ENCODE measurements at regions not wholly inside any gene's neighbourhood (a gene's known extent, or its start where the extent isn't known, plus 50 kb on each side); places are given as distances from the start of the nearest gene placed in this dataset.
A peak's percentile ranks its signal among the peaks of the same experiment; 100 is the strongest.
"Not testable (repeated sequence)": the region's sequence is repeated elsewhere in the genome, so short reads cannot be mapped to it uniquely, and the experiment has no call there.

GRCh38 chr2:223169830-223170605 lies 118.0 kb downstream of the KCNE4 start:
- DNase-seq (ENCODE audit: extremely low read depth in 1 of 11, low read depth in 9 of 11, low spot score in 4 of 11): no peak

GRCh38 chr2:223176970-223177369 lies 125.0 kb downstream of the KCNE4 start:
- no peak for DNase-seq (ENCODE audit: extremely low read depth in 1 of 11, low read depth in 9 of 11, low spot score in 4 of 11)

- no peak for DNase-seq (ENCODE audit: extremely low read depth in 1 of 11, low read depth in 9 of 11, low spot score in 4 of 11)
Observed at GRCh38 chr2:223180463-223180862, 128.5 kb downstream of the KCNE4 start.

- DNase-seq (ENCODE audit: extremely low read depth in 1 of 11, low read depth in 9 of 11, low spot score in 4 of 11): no peak
Observed at GRCh38 chr2:223181561-223181960, 129.6 kb downstream of the KCNE4 start.

DNA sequence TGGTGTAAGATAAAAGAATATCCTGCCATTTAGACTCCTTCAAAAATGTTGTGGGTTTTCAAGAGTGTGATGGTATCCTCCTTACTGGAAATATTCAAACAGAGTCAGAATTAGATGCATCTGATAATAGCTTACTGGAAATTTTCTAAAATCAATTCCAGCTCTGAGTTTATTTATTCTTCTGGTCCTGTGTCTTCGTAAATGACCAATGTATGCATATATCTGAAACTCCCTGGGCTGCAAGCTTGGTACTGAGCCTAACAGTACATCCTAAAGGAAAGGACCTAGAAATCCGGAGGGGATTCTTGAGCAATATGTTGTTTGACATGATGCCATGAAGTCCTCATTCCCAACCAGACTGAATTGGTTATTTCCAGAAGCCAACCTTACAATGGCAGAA lies 130.4 kb downstream of the KCNE4 start:
- DNase-seq (ENCODE audit: extremely low read depth in 1 of 11, low read depth in 9 of 11, low spot score in 4 of 11): no peak

DNA sequence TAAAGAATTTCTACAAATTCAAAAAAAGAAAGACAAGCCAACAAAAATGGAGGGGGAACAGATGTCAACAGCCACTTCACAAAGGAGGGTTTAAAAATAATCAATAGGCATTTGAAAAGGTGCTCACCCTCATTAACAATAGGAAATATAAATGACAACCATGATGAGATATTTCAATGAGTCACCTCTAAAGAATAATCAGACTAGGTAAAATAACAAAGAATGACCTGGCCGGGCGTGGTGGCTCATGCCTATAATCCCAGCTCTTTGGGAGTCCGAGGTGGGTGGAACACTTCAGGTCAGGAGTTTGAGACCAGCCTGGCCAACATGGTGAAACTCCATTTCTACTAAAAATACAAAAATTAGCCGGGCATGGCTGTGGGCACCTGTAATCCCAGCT lies 133.6 kb downstream of the KCNE4 start:
- no peak for DNase-seq (ENCODE audit: extremely low read depth in 1 of 11, low read depth in 9 of 11, low spot score in 4 of 11)

DNA sequence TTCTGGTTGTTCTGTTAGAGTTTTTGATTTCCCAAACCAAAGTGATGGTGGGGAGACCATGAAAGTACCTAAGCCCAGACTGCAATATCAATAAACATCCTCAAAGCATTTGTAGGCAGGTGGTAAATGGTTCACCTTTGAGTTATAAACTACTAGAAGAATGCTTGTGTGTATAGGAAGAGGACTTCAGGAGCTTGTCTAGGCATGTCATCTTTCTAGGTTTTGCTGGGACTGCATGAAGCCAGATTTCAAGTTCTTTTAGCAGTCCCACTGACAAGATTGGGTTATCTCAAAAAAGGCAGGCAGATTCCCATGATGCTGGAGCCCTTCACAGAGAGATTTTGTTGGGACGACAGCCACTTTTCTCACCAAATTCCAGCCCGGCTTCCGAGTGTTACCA lies 135.3 kb downstream of the KCNE4 start:
- DNase-seq (ENCODE audit: extremely low read depth in 1 of 11, low read depth in 9 of 11, low spot score in 4 of 11): no peak

- DNase-seq (ENCODE audit: extremely low read depth in 1 of 11, low read depth in 9 of 11, low spot score in 4 of 11): not testable (repeated sequence)
Observed at GRCh38 chr2:223190561-223191206, 138.7 kb downstream of the KCNE4 start.

- no peak for DNase-seq (ENCODE audit: extremely low read depth in 1 of 11, low read depth in 9 of 11, low spot score in 4 of 11)
Observed at GRCh38 chr2:223196331-223196730, 144.3 kb downstream of the KCNE4 start.

DNA sequence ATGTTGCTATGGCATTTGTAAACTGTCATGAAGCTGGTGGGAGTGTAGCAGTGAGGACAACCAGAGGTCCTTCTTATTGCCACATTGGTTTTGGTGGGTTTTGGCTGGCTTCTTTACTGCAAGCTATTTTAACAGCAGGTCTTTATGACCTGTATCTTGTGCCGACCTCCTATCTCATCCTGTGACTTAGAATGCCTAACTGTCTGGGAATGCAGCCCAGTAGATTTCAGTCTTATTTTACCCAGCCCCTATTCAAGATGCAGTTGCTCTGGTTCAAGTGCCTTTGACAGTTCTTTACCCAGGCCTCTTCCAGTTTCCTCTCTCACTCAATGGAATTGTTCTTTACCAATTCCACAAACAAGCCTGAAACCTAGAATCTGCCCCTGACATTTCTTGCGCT lies 145.1 kb downstream of the KCNE4 start:
- no peak for DNase-seq (ENCODE audit: extremely low read depth in 1 of 11, low read depth in 9 of 11, low spot score in 4 of 11)

DNA sequence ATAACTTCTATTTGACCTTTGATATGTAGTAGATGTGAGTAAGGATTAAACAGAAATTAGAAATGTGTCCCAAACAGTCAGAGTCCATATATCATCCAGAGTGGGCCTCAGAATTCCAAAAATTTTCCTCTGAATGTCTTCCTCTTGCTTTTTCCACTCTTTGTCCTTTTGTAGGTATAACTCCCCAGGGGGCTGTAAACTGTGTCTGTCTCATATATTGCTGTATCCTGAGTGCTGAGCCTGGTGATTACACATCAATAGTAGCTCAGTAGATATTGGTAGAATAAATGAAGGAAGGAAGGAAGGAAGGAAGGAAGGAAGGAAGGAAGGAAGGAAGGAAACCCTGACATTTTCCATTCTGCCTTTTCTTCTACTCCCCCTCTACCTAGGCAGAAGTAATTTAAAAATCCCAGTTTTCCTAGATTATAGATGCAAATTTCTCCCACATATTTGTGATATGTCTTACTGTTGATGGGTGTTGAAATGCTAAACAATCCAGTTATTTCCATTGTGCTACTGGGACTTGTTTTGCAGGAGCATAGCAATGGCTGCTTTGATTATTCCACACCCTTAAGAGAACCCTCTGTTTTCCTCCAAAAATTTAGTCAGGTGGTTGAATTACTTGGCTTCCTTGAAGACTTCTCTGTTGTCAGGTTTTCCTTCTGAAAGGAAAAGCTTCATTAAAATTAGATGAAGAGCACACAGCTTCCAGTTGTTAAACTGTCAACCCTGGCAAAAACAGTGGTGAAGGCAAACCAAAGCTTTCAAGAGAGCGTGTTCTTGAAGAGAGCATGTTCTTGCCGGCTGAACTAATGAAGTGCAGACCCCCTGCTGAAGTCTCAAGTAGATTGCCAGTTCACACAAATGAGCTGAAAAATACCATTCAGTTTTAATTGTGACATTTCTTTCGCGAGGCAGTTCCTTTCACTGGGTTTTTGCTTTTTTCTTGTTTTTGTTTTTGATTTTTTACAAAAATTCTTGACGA lies 147.8 kb downstream of the KCNE4 start:
- no peak for DNase-seq (ENCODE audit: extremely low read depth in 1 of 11, low read depth in 9 of 11, low spot score in 4 of 11)

- DNase-seq (ENCODE audit: extremely low read depth in 1 of 11, low read depth in 9 of 11, low spot score in 4 of 11): no peak
Observed at GRCh38 chr2:223203971-223204929, 152.3 kb downstream of the KCNE4 start.

DNA sequence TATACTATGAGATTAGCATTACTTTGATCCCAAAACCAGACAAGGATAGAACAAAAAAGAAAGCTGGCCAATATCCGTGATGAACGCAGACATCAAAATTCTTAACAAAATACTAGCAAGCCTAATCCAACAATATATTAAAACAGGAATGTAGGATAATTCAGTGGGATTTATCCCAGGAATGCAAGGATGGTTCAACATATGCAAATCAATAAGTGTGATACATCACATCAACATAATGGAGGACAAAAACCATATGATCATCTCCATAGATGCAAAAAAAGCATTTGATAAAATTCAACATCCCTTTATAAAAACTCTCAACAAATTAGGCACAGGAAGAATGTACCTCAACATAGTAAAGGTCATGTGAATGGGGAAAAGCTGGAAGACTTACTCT lies 158.5 kb downstream of the KCNE4 start:
- no peak for DNase-seq (ENCODE audit: extremely low read depth in 1 of 11, low read depth in 9 of 11, low spot score in 4 of 11)

DNA sequence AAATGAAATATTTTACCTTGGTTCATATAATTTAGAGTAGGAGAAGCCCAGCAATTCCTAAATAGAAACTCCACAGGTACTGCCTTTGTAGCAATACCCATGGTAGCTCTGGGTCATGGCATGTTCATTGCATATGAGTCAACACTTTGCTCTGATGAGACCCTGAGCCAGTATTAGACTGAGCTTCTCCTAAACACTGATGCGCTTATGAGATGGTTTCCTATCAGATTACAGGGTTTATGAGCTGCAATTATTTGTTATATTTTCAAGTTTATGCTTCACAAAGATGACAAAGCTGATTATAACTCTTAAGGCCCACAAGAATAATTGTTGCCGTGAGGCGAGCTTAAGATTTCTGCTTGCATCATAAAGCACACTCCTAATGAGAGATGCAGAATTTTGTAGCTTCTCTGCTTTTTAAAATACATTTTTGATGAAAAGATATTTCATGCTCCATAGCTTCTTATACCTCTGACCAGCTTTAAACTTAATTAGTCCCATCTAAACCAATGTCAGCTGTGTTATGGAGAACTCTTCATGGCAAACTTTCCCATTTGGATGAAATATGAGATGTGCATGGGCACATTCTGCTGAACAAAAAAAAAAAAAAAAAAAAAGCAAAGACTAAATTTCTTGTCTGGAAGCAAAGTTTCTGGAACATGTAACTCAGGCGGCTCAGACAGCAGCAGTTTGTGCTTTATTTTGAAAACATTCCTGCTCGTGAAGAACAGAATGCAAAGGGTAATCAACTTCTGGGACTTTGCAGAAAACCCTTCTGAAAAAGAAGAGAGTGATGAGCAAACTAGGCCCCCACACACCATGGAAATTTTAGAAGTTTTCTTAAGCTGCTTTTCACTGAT lies 162.6 kb downstream of the KCNE4 start:
- DNase-seq (ENCODE audit: extremely low read depth in 1 of 11, low read depth in 9 of 11, low spot score in 4 of 11): peak in 2 of 11 donors; percentile 3 to 11

GRCh38 chr2:223215254-223215516 lies 163.2 kb downstream of the KCNE4 start:
- DNase-seq (ENCODE audit: extremely low read depth in 1 of 11, low read depth in 9 of 11, low spot score in 4 of 11): peak in 2 of 11 donors; percentile 13 to 26

DNA sequence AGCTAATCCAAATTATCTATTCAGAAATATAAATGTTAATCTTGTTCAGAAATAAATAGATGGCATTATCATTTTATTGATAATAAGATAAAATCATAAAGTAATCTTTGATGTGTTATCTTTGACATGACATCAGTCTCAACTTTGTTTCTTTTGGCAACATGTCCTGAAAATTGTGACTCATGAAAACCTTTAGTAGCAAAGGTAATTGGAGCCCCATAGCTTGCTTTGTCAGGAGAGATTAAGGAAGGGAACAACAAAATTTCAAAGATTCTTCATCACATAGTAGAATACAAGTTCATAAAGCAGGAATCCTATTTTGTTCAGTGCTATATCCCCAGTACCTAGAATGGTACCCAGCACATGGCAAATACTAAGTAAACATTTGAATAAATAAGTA lies 165.4 kb downstream of the KCNE4 start:
- no peak for DNase-seq (ENCODE audit: extremely low read depth in 1 of 11, low read depth in 9 of 11, low spot score in 4 of 11)

DNA sequence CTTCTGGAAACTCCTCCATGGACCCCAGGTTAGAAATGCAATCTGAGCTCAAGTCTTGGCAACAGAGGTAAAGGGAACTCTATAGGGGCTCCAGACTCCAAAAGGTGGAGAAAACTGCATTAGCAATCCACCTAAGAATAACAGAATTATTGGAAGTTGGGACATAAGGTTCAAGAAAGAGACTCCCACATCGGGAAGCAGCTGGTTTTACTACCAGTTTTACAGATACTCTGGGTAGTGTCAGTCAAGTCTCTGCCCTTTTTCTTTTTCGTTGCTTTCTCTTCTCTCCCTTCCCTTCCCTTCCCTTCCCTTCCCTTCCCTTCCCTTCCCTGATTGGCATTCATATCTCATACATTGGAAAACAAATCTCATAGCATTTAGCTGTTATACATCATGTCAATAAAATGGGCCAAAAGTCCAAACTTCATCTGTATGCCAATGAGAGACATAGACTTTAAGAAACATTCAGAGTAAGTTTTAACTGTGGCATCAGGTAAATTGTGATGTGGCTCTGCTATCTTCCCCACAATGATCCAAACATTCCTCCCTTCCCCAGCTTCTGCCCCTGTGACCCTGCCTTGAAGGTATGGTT lies 166.7 kb downstream of the KCNE4 start:
- DNase-seq (ENCODE audit: extremely low read depth in 1 of 11, low read depth in 9 of 11, low spot score in 4 of 11): no peak

All from renal cortex interstitium (tissue), 11 donors.